Prostate gland (tissue), 2 donors: ENCODE measurements at regions not wholly inside any gene's neighbourhood (a gene's known extent, or its start where the extent isn't known, plus 50 kb on each side); places are given as distances from the start of the nearest gene placed in this dataset.

Experiments
- CTCF ChIP-seq, 4 experiments: fragments of 200-600 bp in 2 of 4; fragments of 450-650 bp in 2 of 4; sonication (generic) in 2 of 4; IDR thresholded peaks; 1 replicate in 3 of 4; 2 replicates in 1 of 4; pipeline ENCODE4 v1.5.1; 2016 to 2019; ENCODE audit warnings: antibody characterized with exemption in 4 of 4, mild to moderate bottlenecking in 2 of 4, moderate library complexity in 2 of 4
- POLR2A ChIP-seq: fragments of 450-650 bp; IDR thresholded peaks from one replicate; pipeline ENCODE4 v1.6.1; 2016; ENCODE audit warnings: antibody characterized with exemption, mild to moderate bottlenecking

DNA sequence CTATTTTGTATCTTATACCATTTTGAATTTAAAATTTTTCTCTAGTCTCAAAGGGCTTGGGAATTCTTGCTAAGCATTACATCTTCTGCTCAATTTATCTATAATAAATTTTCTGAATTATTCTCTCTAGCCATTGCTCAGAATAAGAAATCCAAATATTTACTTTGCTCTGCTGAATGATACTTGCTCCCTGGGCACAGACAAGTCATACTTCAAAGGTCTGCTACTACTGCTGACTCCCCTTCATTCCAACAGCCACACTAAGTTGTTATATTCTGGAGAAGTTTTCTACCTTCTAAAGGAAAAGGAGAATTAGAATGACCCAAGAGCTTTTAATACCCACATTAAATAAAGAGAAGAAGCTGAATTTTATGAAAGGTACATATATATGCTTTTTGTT, 460.3 kb upstream of the ZNF717 start:
- TF ChIP-seq CTCF (IDR thresholded peaks at IDR 0.05) (no peak), POLR2A (no peak)
